GM12872 (cell line): ENCODE measurements at regions not wholly inside any gene's neighbourhood (a gene's known extent, or its start where the extent isn't known, plus 50 kb on each side); places are given as distances from the start of the nearest gene placed in this dataset.

ENCODE experiments used
- CTCF ChIP-seq: IDR thresholded peaks from 3 replicates; pipeline ENCODE4 v1.5.1; 2011; ENCODE audit warnings: low read depth, mild to moderate bottlenecking, low read length, moderate library complexity; ENCODE audit not compliant: insufficient read depth

GRCh38 chr4:131302108-131302507 lies 1847.0 kb upstream of the PCDH10 start:
- no peak for TF ChIP-seq CTCF

GRCh38 chr4:131304686-131305085 lies 1844.4 kb upstream of the PCDH10 start:
- TF ChIP-seq CTCF = no peak

GRCh38 chr4:131309628-131310027 lies 1839.5 kb upstream of the PCDH10 start:
- no peak for TF ChIP-seq CTCF

- no peak for TF ChIP-seq CTCF
Measured at GRCh38 chr4:131316086-131316485, 1833.0 kb upstream of the PCDH10 start.

GRCh38 chr4:131337936-131338335 lies 1811.2 kb upstream of the PCDH10 start:
- TF ChIP-seq CTCF = no peak

- TF ChIP-seq CTCF = no peak
Measured at GRCh38 chr4:131339137-131339536, 1810.0 kb upstream of the PCDH10 start.

- no peak for TF ChIP-seq CTCF
Measured at GRCh38 chr4:131344761-131345160, 1804.3 kb upstream of the PCDH10 start.

GRCh38 chr4:131347816-131348215 lies 1801.3 kb upstream of the PCDH10 start:
- TF ChIP-seq CTCF = no peak
